ENCODE measurements at regions not wholly inside any gene's neighbourhood (a gene's known extent, or its start where the extent isn't known, plus 50 kb on each side); places are given as distances from the start of the nearest gene placed in this dataset.

DNA sequence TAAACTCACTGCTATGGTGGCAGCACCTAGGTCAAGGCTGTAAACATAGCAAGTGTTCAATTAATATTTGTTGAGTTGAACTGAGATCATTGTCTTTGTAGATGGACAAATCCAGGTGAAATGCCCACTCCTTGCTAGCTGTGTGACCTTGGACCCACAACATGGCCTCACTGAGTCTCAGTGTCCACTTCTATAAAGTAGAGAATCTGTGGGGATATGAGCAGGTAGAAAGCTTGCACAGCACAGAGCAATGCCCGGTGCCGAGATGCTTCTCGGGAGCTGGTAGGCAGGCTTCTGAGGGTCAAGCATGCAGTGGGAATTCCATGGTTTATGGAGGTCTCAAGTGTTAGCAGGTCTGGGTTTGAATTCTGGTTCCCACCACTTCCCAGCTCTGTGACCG, 97.9 kb upstream of the SYT13 start:
- no peak for TF ChIP-seq CTCF (IDR thresholded peaks at IDR 0.05; ENCODE audit: insufficient read depth, low read length)
- no peak for TF ChIP-seq REST (IDR thresholded peaks at IDR 0.05; ENCODE audit: insufficient replicate concordance, low read depth)
- TF ChIP-seq POLR2AphosphoS5 (IDR thresholded peaks at IDR 0.05; ENCODE audit: low read depth) = no peak
- no peak for TF ChIP-seq GABPA (IDR thresholded peaks at IDR 0.05; ENCODE audit: low read depth)

Measured in HL-60 (cell line).